RKO (cell line): ENCODE measurements at regions not wholly inside any gene's neighbourhood (a gene's known extent, or its start where the extent isn't known, plus 50 kb on each side); places are given as distances from the start of the nearest gene placed in this dataset.
A peak's percentile ranks its signal among the peaks of the same experiment; 100 is the strongest.
"Not testable (repeated sequence)": the region's sequence is repeated elsewhere in the genome, so short reads cannot be mapped to it uniquely, and the experiment has no call there.

Experiments
- DNase-seq: peaks from one replicate; pipeline ENCODE4 v3.0.0-alpha.2; 2016; ENCODE audit warnings: low spot score

GRCh38 chr15:69601711-69602504 lies 149.3 kb downstream of the RPLP1 start:
- no peak for DNase-seq

GRCh38 chr15:69602921-69603320 lies 150.3 kb downstream of the RPLP1 start:
- DNase-seq, result no peak

- DNase-seq, result no peak
These were observed 150.9 kb downstream of the RPLP1 start for GRCh38 chr15:69603369-69604071.

GRCh38 chr15:69604072-69604411 lies 151.4 kb downstream of the RPLP1 start:
- no peak for DNase-seq

GRCh38 chr15:69606144-69606543 lies 153.5 kb downstream of the RPLP1 start:
- DNase-seq, result no peak

GRCh38 chr15:69606921-69607500 lies 154.4 kb downstream of the RPLP1 start:
- no peak for DNase-seq

- no peak for DNase-seq
These were observed 156.0 kb downstream of the RPLP1 start for GRCh38 chr15:69608661-69609060.

- DNase-seq, result peak; percentile 16
These were observed 156.6 kb downstream of the RPLP1 start for GRCh38 chr15:69609176-69609575.

- no peak for DNase-seq
These were observed 157.2 kb downstream of the RPLP1 start for GRCh38 chr15:69609776-69610175.

- no peak for DNase-seq
These were observed 157.7 kb downstream of the RPLP1 start for GRCh38 chr15:69610277-69610676.

- DNase-seq, result no peak
These were observed 158.2 kb downstream of the RPLP1 start for GRCh38 chr15:69610858-69611257.

GRCh38 chr15:69612112-69612511 lies 159.5 kb downstream of the RPLP1 start:
- no peak for DNase-seq

GRCh38 chr15:69613182-69613581 lies 160.6 kb downstream of the RPLP1 start:
- DNase-seq, result no peak

- DNase-seq, result no peak
These were observed 161.4 kb downstream of the RPLP1 start for GRCh38 chr15:69613988-69614387.

- DNase-seq, result no peak
These were observed 163.1 kb downstream of the RPLP1 start for GRCh38 chr15:69615736-69616135.

GRCh38 chr15:69616558-69616957 lies 163.9 kb downstream of the RPLP1 start:
- DNase-seq, result no peak

GRCh38 chr15:69617144-69617543 lies 164.5 kb downstream of the RPLP1 start:
- DNase-seq, result not testable (repeated sequence)

- DNase-seq, result no peak
These were observed 171.0 kb downstream of the RPLP1 start for GRCh38 chr15:69623392-69624154.

- no peak for DNase-seq
These were observed 171.5 kb downstream of the RPLP1 start for GRCh38 chr15:69624155-69624520.

GRCh38 chr15:69624816-69625215 lies 172.2 kb downstream of the RPLP1 start:
- no peak for DNase-seq

- no peak for DNase-seq
These were observed 172.7 kb downstream of the RPLP1 start for GRCh38 chr15:69625328-69625727.
